ENCODE measurements at regions not wholly inside any gene's neighbourhood (a gene's known extent, or its start where the extent isn't known, plus 50 kb on each side); places are given as distances from the start of the nearest gene placed in this dataset.
A peak's percentile ranks its signal among the peaks of the same experiment; 100 is the strongest.

DNA sequence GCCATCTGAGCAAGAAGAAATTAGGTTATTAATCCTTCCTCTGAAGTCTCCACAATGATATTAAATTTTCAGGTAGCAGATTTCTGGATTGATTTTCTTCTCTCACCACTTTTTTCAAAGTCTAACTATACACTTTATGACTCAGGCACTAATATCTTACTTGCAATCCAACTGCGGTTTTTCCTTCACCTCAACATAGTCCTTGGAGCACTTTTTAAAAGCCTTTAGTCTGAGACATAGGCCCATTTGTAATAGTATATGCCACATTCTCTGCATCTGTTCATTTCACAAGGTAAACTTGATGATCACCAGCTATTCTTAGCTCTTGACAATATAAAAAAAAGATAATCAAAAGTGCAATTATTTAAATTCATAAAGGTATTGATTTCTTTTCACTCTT, 55.9 kb upstream of the EDNRA start:
- peak; percentile 65 for DNase-seq (ENCODE audit: low spot score)

DNA sequence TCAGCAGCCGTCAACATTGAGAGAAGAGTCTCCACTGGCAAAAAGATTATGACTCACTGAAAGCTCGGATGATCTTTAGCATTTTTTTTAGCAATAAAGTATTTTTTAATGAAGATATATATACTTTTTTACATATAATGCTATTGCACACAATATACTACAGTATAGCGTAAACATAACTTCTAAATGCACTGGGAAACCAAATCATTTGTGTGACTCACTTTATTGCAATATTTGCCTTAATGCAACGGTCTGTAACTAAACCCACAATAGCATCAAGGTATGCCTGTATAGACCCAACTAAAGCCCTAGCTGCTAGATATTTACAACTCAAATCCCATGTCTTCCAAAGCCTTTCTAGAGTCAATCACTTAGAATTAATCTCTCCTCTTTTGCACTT, 52.3 kb upstream of the EDNRA start:
- no peak for DNase-seq (ENCODE audit: low spot score)

DNA sequence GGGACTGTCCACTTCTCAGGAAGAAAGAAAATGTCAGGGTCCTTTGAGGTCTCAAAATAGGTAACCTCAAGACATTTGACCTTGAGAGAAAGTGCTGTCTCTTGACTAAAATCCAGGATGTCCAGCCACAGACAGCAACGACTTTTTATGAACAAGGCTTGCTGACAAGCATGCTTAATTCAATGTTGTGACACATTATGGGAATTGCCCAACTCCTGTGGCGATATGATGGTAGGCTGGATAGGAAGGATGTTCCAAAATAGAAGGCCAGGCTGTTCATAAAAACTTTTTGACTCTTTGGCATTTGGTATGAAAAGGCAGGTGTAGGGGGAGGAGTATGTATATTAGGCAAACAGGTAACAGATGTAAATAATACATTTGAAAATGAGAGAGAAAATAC, 50.8 kb upstream of the EDNRA start:
- no peak for DNase-seq (ENCODE audit: low spot score)

Data from H4 (cell line).